ENCODE measurements at regions not wholly inside any gene's neighbourhood (a gene's known extent, or its start where the extent isn't known, plus 50 kb on each side); places are given as distances from the start of the nearest gene placed in this dataset.
A peak's percentile ranks its signal among the peaks of the same experiment; 100 is the strongest.

GRCh38 chr7:132666774-132667172 is 90.5 kb upstream of the PLXNA4 start:
- DNase-seq (ENCODE audit: low read depth): no peak

- DNase-seq (ENCODE audit: low read depth): no peak
Measured at GRCh38 chr7:132666071-132666773, 90.0 kb upstream of the PLXNA4 start.

- DNase-seq (ENCODE audit: low read depth): no peak
Measured at GRCh38 chr7:132656846-132657776, 80.8 kb upstream of the PLXNA4 start.

GRCh38 chr7:132656341-132656740 is 80.1 kb upstream of the PLXNA4 start:
- DNase-seq (ENCODE audit: low read depth): no peak

- peak; percentile 10 for DNase-seq (ENCODE audit: low read depth)
Measured at GRCh38 chr7:132655131-132655727, 79.0 kb upstream of the PLXNA4 start.

GRCh38 chr7:132654150-132654549 is 77.9 kb upstream of the PLXNA4 start:
- DNase-seq (ENCODE audit: low read depth): no peak

- no peak for DNase-seq (ENCODE audit: low read depth)
Measured at GRCh38 chr7:132653366-132653930, 77.2 kb upstream of the PLXNA4 start.

- DNase-seq (ENCODE audit: low read depth): no peak
Measured at GRCh38 chr7:132652507-132652906, 76.2 kb upstream of the PLXNA4 start.

- no peak for DNase-seq (ENCODE audit: low read depth)
Measured at GRCh38 chr7:132650498-132650897, 74.2 kb upstream of the PLXNA4 start.

GRCh38 chr7:132647311-132647710 is 71.0 kb upstream of the PLXNA4 start:
- DNase-seq (ENCODE audit: low read depth): no peak

- no peak for DNase-seq (ENCODE audit: low read depth)
Measured at GRCh38 chr7:132646052-132646451, 69.8 kb upstream of the PLXNA4 start.

GRCh38 chr7:132643302-132643701 is 67.0 kb upstream of the PLXNA4 start:
- no peak for DNase-seq (ENCODE audit: low read depth)

- DNase-seq (ENCODE audit: low read depth): no peak
Measured at GRCh38 chr7:132641238-132641637, 65.0 kb upstream of the PLXNA4 start.

- no peak for DNase-seq (ENCODE audit: low read depth)
Measured at GRCh38 chr7:132639983-132640382, 63.7 kb upstream of the PLXNA4 start.

GRCh38 chr7:132638000-132638399 is 61.7 kb upstream of the PLXNA4 start:
- DNase-seq (ENCODE audit: low read depth): no peak

GRCh38 chr7:132636581-132636980 is 60.3 kb upstream of the PLXNA4 start:
- no peak for DNase-seq (ENCODE audit: low read depth)

- DNase-seq (ENCODE audit: low read depth): no peak
Measured at GRCh38 chr7:132635127-132635526, 58.9 kb upstream of the PLXNA4 start.

- DNase-seq (ENCODE audit: low read depth): no peak
Measured at GRCh38 chr7:132630834-132631233, 54.6 kb upstream of the PLXNA4 start.
